Neural cell (in vitro differentiated cells): ENCODE measurements at regions not wholly inside any gene's neighbourhood (a gene's known extent, or its start where the extent isn't known, plus 50 kb on each side); places are given as distances from the start of the nearest gene placed in this dataset.

ENCODE experiments used
- H2AFZ ChIP-seq: fragments of 200-600, 300-800 bp; sonication (generic), shearing (Covaris generic); 2 replicates; pipeline ENCODE4 v1.6.0; 2014; ENCODE audit warnings: low read depth, mild to moderate bottlenecking, antibody characterized with exemption, low read length, moderate library complexity
- H3F3A ChIP-seq: fragments of 200-600 bp; shearing (Covaris generic); 2 replicates; pipeline ENCODE4 v1.6.1; 2016; ENCODE audit warnings: mild to moderate bottlenecking, moderate library complexity, mixed read lengths, antibody characterized with exemption, low read length; ENCODE audit not compliant: insufficient read depth, poor library complexity, severe bottlenecking
- H3K27ac ChIP-seq: fragments of 200-600, 300-800 bp; sonication (generic), shearing (Covaris generic); 2 replicates; pipeline ENCODE4 v1.5.1; 2014; ENCODE audit warnings: mild to moderate bottlenecking, low read length, moderate library complexity
- H3K27me3 ChIP-seq: fragments of 300-800, 200-600 bp; sonication (generic), shearing (Covaris generic); 2 replicates; pipeline ENCODE4 v1.6.0; 2014; ENCODE audit warnings: mild to moderate bottlenecking, low read depth, low read length, moderate library complexity; ENCODE audit not compliant: insufficient read depth
- H3K36me3 ChIP-seq: fragments of 300-800, 200-600 bp; sonication (generic), shearing (Covaris generic); 2 replicates; pipeline ENCODE4 v1.5.1; 2014; ENCODE audit warnings: mild to moderate bottlenecking, antibody characterized with exemption, low read length, moderate library complexity; ENCODE audit not compliant: insufficient read depth
- H3K4me2 ChIP-seq: fragments of 300-800, 200-600 bp; sonication (generic), shearing (Covaris generic); 2 replicates; pipeline ENCODE4 v1.6.0; 2014; ENCODE audit warnings: mild to moderate bottlenecking, low read length
- H3K4me3 ChIP-seq: fragments of 300-800, 200-600 bp; sonication (generic), shearing (Covaris generic); 2 replicates; pipeline ENCODE4 v1.5.1; 2014; ENCODE audit warnings: mild to moderate bottlenecking, low read length, moderate library complexity
- H3K79me2 ChIP-seq: fragments of 200-600 bp; shearing (Covaris generic); replicated peaks from 2 replicates; pipeline ENCODE4 v1.6.0; 2014; ENCODE audit warnings: mild to moderate bottlenecking, low read length, moderate library complexity; ENCODE audit not compliant: insufficient read depth
- H3K9ac ChIP-seq: fragments of 300-800, 200-600 bp; sonication (generic), shearing (Covaris generic); 2 replicates; pipeline ENCODE4 v1.6.1; 2016; ENCODE audit warnings: mild to moderate bottlenecking, low read length, mixed read lengths
- H3K9me2 ChIP-seq: fragments of 200-600 bp; shearing (Covaris generic); 2 replicates; pipeline ENCODE4 v1.6.1; 2016; ENCODE audit warnings: mild to moderate bottlenecking, low read length, mixed read lengths; ENCODE audit not compliant: insufficient read depth
- H3K9me3 ChIP-seq: fragments of 200-600, 300-800 bp; sonication (generic), shearing (Covaris generic); 2 replicates; pipeline ENCODE4 v1.6.1; 2016; ENCODE audit warnings: mild to moderate bottlenecking, mixed run types, low read length, moderate library complexity, mixed read lengths
- H4K20me1 ChIP-seq: fragments of 200-600 bp; shearing (Covaris generic); 2 replicates; pipeline ENCODE4 v1.6.1; 2016; ENCODE audit warnings: mild to moderate bottlenecking, mixed run types; ENCODE audit not compliant: insufficient read depth
- CTCF ChIP-seq: fragments of 450-650 bp; IDR thresholded peaks from 2 replicates; pipeline ENCODE4 v1.5.1; 2014; ENCODE audit warnings: antibody characterized with exemption, mild to moderate bottlenecking, moderate library complexity; ENCODE audit not compliant: poor library complexity, severe bottlenecking
- EP300 ChIP-seq: fragments of 450-650 bp; conservative IDR thresholded peaks from 2 replicates; pipeline ENCODE4 v1.6.1; 2014; ENCODE audit warnings: antibody characterized with exemption, mild to moderate bottlenecking, moderate library complexity; ENCODE audit not compliant: poor library complexity, severe bottlenecking
- EZH2 ChIP-seq: fragments of 200-600, 300-800 bp; shearing (Covaris generic), sonication (generic); IDR thresholded peaks from 2 replicates; pipeline ENCODE4 v1.6.1; 2014; ENCODE audit warnings: antibody characterized with exemption, low read length, borderline replicate concordance, mild to moderate bottlenecking; ENCODE audit not compliant: insufficient read depth, poor library complexity, severe bottlenecking
- MXI1 ChIP-seq: fragments of 450-650 bp; conservative IDR thresholded peaks from 2 replicates; pipeline ENCODE4 v1.6.1; 2014; ENCODE audit warnings: antibody characterized with exemption, mild to moderate bottlenecking; ENCODE audit not compliant: poor library complexity, severe bottlenecking
- POLR2AphosphoS5 ChIP-seq: IDR thresholded peaks from 2 replicates; pipeline ENCODE4 v1.6.1; 2012
- RAD21 ChIP-seq: fragments of 450-650 bp; conservative IDR thresholded peaks from 2 replicates; pipeline ENCODE4 v1.6.1; 2014; ENCODE audit warnings: antibody characterized with exemption, mild to moderate bottlenecking, moderate library complexity
- REST ChIP-seq: IDR thresholded peaks from 2 replicates; pipeline ENCODE4 v1.6.1; 2012; ENCODE audit warnings: borderline replicate concordance
- SMC3 ChIP-seq: fragments of 450-650 bp; conservative IDR thresholded peaks from 2 replicates; pipeline ENCODE4 v1.6.1; 2014; ENCODE audit warnings: antibody characterized with exemption, mild to moderate bottlenecking, moderate library complexity; ENCODE audit not compliant: poor library complexity
- TAF1 ChIP-seq: IDR thresholded peaks from 2 replicates; pipeline ENCODE4 v1.6.1; 2012; ENCODE audit warnings: low read depth

- Histone ChIP-seq H3K79me2 (no peaks in the 10 kb centered on the region), H3K9me2 (no peaks in the 10 kb centered on the region), H3F3A (no peaks in the 10 kb centered on the region), H3K9ac (no peak overlapping the region), H3K27me3 (no peaks in the 10 kb centered on the region), H3K36me3 (no peaks in the 10 kb centered on the region), H3K27ac (no peak overlapping the region), H4K20me1 (no peaks in the 10 kb centered on the region), H3K4me3 (no peak overlapping the region), H3K4me2 (no peak overlapping the region), H3K9me3 (no peaks in the 10 kb centered on the region), H2AFZ (no peak overlapping the region)
- TF ChIP-seq RAD21 (no peak), EP300 (no peak), TAF1 (no peak), CTCF (no peak)
These were observed 226.9 kb upstream of the C1orf174 start for GRCh38 chr1:4126731-4127591.

GRCh38 chr1:4127592-4128140 lies 227.6 kb upstream of the C1orf174 start:
- H3K27ac ChIP-seq, result no peak overlapping the region
- no peaks in the 10 kb centered on the region for H3K27me3 ChIP-seq
- no peaks in the 10 kb centered on the region for H3K9me2 ChIP-seq
- H3F3A ChIP-seq, result no peaks in the 10 kb centered on the region
- H3K4me3 ChIP-seq, result no peak overlapping the region
- no peak overlapping the region for H2AFZ ChIP-seq
- no peak overlapping the region for H3K4me2 ChIP-seq
- H3K36me3 ChIP-seq, result no peaks in the 10 kb centered on the region
- H3K9ac ChIP-seq, result no peak overlapping the region
- TF ChIP-seq REST (no peak), MXI1 (no peak)
- H3K79me2 ChIP-seq, result no peaks in the 10 kb centered on the region
- H4K20me1 ChIP-seq, result no peaks in the 10 kb centered on the region
- no peaks in the 10 kb centered on the region for H3K9me3 ChIP-seq

GRCh38 chr1:4128616-4129015 lies 228.5 kb upstream of the C1orf174 start:
- no peaks in the 10 kb centered on the region for H3F3A ChIP-seq
- H3K79me2 ChIP-seq, result no peaks in the 10 kb centered on the region
- no peak overlapping the region for H3K27ac ChIP-seq
- H3K4me3 ChIP-seq, result no peak overlapping the region
- H2AFZ ChIP-seq, result no peak overlapping the region
- H3K27me3 ChIP-seq, result no peaks in the 10 kb centered on the region
- H3K4me2 ChIP-seq, result no peak overlapping the region
- no peaks in the 10 kb centered on the region for H3K9me2 ChIP-seq
- H4K20me1 ChIP-seq, result no peaks in the 10 kb centered on the region
- no peak overlapping the region for H3K9ac ChIP-seq
- no peaks in the 10 kb centered on the region for H3K9me3 ChIP-seq
- TF ChIP-seq CTCF (no peak), RAD21 (no peak), EP300 (no peak), SMC3 (no peak), REST (no peak), EZH2 (no peak), POLR2AphosphoS5 (no peak), MXI1 (no peak), TAF1 (no peak)
- no peaks in the 10 kb centered on the region for H3K36me3 ChIP-seq
